Neural progenitor cell (in vitro differentiated cells): ENCODE measurements at regions not wholly inside any gene's neighbourhood (a gene's known extent, or its start where the extent isn't known, plus 50 kb on each side); places are given as distances from the start of the nearest gene placed in this dataset.

Experiments
- EZH2 ChIP-seq: fragments of 200-600 bp; sonication (generic); IDR thresholded peaks from 2 replicates; pipeline ENCODE4 v1.6.1; 2017; ENCODE audit warnings: antibody characterized with exemption, mild to moderate bottlenecking, moderate library complexity
- TF ChIP-seq, protein P1 (sequence below): fragments of 200-600 bp; sonication (generic); IDR thresholded peaks from 2 replicates; pipeline ENCODE4 v1.5.1; 2017; ENCODE audit warnings: antibody characterized with exemption, mild to moderate bottlenecking

DNA sequence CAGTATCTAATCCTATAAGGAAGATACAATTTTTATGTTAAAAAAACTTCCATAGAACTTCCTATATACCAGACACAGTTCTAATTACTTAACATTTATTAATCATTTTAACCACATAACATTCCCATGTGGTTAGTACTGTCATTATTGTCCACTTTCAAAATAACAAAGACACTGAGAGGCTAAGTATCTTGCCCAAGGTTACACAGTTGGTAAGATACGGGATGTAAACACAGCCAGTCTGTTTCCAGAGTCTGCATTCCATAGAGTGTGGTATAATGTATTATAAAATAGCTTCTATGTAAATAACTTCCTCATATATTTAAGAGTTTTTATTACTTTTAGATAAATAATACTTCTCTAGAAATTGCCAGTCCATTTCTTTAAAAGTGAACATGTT lies 383.3 kb upstream of the ETAA1 start:
- TF ChIP-seq, protein P1, sequence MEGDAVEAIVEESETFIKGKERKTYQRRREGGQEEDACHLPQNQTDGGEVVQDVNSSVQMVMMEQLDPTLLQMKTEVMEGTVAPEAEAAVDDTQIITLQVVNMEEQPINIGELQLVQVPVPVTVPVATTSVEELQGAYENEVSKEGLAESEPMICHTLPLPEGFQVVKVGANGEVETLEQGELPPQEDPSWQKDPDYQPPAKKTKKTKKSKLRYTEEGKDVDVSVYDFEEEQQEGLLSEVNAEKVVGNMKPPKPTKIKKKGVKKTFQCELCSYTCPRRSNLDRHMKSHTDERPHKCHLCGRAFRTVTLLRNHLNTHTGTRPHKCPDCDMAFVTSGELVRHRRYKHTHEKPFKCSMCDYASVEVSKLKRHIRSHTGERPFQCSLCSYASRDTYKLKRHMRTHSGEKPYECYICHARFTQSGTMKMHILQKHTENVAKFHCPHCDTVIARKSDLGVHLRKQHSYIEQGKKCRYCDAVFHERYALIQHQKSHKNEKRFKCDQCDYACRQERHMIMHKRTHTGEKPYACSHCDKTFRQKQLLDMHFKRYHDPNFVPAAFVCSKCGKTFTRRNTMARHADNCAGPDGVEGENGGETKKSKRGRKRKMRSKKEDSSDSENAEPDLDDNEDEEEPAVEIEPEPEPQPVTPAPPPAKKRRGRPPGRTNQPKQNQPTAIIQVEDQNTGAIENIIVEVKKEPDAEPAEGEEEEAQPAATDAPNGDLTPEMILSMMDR: no peak
- TF ChIP-seq EZH2: no peak
